ENCODE measurements at regions not wholly inside any gene's neighbourhood (a gene's known extent, or its start where the extent isn't known, plus 50 kb on each side); places are given as distances from the start of the nearest gene placed in this dataset.

DNA sequence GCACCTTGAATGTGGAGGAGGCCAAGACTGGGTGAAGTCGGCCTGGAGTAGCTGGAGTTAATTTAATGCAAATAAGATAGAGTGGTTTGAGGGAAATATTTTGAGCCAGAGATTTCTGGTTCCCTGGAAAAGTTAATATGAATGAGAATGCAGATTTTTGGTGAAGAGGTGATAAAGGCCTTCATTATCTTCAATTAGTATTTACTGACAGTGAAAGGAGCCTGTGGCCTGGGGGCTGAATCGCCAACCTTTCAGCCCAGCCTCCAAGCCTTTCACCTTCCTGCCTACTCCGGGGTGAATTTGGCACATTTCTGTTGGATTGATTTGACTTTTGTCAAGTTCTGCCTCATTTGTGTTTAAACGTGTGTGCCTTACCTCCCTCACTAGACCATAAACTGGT is 147.8 kb downstream of the SOX2 start:
- DNase-seq (ENCODE audit: low read depth in 2 of 2), result no peak

DNA sequence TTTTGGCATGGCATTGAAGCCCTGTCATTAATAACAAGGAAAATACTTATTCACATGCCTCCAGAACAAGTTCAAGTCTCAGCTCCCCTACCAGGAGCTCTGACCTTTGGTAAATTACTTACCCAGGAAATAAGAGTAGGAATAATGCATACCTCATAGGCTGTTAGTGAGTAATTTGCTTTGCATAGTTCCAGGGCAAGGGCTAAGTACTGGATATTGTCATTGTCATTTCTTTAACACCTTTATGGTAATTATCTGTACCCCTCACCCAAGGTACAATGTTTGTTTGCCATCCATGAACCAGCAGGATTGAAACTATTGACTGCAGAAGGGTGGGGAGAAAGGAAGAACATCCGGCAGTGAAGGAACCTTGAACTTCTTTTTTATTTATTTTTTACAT is 148.5 kb downstream of the SOX2 start:
- DNase-seq (ENCODE audit: low read depth in 2 of 2), result no peak

GRCh38 chr3:181862502-181862901 is 150.8 kb downstream of the SOX2 start:
- no peak for DNase-seq (ENCODE audit: low read depth in 2 of 2)

DNA sequence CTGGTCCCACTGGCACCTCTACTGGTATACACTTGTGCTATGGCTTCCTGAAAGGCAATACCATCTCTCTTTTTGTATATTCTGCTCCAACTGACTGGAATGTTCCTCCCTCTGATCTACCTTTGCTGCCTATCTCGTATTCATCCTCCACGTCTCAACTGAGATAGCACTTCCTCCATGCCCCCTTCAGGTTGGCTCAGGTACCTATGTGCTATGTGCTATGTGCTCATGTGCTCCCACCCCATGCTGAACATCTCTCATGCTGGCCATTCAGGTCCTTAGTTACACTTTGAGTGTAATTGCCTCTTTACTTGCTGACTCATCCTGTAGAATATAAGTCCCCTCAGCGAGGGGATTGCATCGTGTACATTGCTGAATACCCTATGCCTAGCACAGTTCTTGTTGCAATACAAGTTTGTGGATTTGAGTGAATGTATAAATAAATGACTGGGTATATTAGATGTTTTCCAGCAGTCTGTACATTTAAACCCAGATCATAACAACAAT is 156.9 kb downstream of the SOX2 start:
- no peak for DNase-seq (ENCODE audit: low read depth in 2 of 2)

DNA sequence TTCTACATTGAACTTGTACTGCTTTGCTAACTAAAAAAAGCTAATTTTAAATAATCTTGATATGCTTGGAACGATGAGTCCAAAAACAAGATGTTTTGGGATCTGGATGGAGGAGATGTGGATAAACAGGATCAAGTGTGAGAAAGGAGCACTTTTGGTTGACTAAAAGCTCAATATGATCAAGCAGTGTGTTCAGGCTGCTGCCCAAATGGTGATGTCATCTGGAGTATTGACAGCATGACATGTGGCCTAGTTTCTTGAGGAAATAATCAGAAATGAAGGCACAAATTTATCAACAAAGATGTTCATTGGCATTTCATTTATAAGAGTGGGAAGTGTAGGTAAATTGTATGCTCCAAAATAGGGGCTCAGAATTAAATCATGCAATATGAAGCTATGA is 161.2 kb downstream of the SOX2 start:
- no peak for DNase-seq (ENCODE audit: low read depth in 2 of 2)

DNA sequence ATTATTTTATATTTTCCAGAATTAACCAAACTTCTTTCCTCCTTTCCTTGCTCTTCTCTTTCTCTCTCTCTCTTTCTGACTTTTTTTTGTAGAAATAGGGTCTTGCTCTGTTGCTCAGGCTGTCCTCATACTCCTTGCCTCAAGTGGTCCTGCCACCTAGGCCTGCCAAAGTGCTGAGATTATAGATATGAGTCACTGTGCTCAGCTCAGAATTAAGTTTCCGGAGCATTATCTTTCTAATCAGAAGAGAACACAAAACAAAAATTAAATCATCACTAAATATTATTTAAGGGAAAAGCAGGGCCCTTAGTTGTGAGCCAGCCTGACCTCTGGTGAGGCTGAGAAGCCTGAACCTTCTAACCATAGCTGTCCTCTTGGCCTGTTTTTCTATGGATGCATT is 168.2 kb downstream of the SOX2 start:
- no peak for DNase-seq (ENCODE audit: low read depth in 2 of 2)

DNA sequence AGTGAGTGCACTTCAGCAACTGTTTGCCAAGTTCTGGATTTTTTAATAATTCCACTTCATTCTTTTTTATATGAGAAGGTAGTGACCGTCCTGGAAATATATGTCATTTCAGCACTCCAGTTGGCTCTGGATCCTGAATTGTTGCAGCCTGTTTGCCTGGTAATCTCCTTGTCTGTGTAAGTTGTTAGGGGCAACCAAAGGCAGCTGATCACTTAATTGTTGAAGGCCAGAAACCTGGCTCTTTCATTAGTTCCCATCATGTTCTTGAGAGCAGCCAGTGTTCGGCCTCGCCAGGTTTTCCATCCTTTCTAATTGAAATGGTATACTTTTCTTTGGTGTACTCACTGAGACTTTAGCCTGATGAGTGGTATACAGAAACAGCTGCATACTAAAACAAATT is 168.6 kb downstream of the SOX2 start:
- no peak for DNase-seq (ENCODE audit: low read depth in 2 of 2)

DNA sequence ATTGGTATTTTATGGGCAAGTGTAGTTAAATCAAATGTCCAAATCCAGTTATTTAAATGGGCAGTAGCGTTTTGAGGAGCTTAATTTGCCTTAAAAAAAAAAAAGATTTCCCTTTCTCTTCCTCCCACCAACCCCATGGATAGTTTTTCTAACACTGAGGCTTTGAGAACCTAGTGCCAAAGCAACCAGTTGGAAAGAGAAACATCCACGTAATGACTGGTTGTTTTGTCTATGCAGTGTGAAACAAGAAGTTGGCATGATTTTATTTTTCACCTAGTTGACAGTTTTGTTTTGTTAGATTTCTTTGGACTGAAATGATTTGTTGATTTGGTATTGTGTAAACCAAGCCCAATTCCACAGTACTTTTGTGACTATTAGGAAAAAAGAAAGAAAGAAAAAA is 170.0 kb downstream of the SOX2 start:
- DNase-seq (ENCODE audit: low read depth in 2 of 2), result no peak

- no peak for DNase-seq (ENCODE audit: low read depth in 2 of 2)
These were observed 174.3 kb downstream of the SOX2 start for GRCh38 chr3:181885868-181886630.

DNA sequence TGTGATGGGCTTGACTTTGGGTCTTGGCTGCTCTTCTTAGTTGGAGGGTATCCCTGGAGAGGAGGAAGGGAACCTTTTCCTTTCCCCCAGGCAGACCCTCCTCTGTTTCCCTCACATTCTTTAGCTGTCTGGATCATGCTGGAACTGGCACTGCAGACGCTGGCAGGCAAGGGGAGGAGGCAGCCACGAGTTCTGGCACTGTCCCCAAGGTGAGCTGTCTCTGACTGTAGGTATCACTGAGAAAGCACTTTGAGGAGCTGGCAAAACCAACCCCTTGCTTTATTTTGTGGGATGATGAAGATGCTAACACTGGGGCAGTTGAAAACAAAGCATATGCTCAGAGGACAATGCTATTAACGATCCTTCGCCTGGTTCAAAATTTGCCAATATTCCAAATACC is 175.0 kb downstream of the SOX2 start:
- no peak for DNase-seq (ENCODE audit: low read depth in 2 of 2)

DNA sequence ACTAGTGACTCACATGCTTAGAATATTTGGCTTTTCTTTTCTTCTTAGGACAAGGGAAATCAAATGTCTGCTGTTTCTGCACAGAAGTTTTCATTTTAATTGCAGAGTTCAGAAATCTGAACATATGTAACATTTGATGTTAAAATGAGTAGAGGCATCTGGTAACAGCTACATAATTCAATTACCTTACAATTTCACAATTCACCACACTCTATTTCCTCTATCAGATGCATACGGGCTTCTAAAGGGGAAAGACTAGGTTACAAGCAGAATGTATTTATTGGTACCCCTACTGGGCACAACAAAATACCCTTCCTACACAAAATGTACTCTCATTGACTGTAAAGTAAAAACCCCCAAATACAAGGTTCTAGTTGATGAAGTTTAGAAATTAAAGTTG is 176.0 kb downstream of the SOX2 start:
- DNase-seq (ENCODE audit: low read depth in 2 of 2), result no peak

DNA sequence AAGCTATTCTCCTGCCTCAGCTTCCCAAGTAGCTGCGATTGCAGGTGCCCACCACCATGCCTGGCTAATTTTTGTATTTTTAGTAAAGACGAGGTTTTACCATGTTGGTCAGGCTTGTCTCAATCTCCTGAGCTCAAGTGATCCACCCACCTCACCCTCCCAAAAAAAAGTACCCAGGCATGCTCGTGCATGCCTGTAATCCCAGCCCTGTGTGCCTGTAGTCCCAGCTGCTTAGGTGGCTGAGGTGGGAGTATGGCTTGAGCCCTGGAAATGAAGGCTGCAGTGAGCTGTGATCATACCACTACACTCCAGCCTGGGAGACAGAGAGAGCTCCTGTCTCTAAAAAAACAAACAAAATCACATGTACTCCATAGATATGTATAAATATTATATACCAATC is 176.5 kb downstream of the SOX2 start:
- no peak for DNase-seq (ENCODE audit: low read depth in 2 of 2)

- DNase-seq (ENCODE audit: low read depth in 2 of 2), result no peak
These were observed 181.1 kb downstream of the SOX2 start for GRCh38 chr3:181892848-181893247.

- DNase-seq (ENCODE audit: low read depth in 2 of 2), result no peak
These were observed 184.9 kb downstream of the SOX2 start for GRCh38 chr3:181896605-181897004.

GRCh38 chr3:181899702-181900101 is 188.0 kb downstream of the SOX2 start:
- no peak for DNase-seq (ENCODE audit: low read depth in 2 of 2)

- no peak for DNase-seq (ENCODE audit: low read depth in 2 of 2)
These were observed 189.9 kb downstream of the SOX2 start for GRCh38 chr3:181901626-181902025.

- no peak for DNase-seq (ENCODE audit: low read depth in 2 of 2)
These were observed 194.6 kb downstream of the SOX2 start for GRCh38 chr3:181906338-181906737.

DNA sequence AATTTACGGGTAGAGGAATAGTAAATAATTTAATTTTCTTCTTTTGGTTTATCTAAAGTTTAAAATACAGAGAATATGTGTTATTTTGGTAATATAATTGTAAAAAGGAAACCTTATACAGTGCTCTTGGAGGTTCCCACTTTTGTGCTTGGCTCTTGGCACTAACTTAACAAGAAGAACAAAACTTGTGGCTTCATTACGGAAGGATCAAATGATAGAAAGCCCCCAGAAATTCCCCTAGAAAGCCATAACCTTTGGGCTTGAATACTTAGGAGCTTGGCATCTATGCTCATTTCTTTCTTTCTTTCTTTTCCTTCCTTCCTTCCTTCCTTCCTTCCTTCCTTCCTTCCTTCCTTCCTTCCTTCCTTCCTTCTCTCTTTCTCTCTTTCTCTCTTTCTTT is 197.5 kb downstream of the SOX2 start:
- DNase-seq (ENCODE audit: low read depth in 2 of 2), result no peak

GRCh38 chr3:181912384-181912783 is 200.7 kb downstream of the SOX2 start:
- DNase-seq (ENCODE audit: low read depth in 2 of 2), result no peak

- no peak for DNase-seq (ENCODE audit: low read depth in 2 of 2)
These were observed 201.5 kb downstream of the SOX2 start for GRCh38 chr3:181913254-181913653.

GRCh38 chr3:181915551-181915950 is 203.8 kb downstream of the SOX2 start:
- DNase-seq (ENCODE audit: low read depth in 2 of 2), result no peak

DNA sequence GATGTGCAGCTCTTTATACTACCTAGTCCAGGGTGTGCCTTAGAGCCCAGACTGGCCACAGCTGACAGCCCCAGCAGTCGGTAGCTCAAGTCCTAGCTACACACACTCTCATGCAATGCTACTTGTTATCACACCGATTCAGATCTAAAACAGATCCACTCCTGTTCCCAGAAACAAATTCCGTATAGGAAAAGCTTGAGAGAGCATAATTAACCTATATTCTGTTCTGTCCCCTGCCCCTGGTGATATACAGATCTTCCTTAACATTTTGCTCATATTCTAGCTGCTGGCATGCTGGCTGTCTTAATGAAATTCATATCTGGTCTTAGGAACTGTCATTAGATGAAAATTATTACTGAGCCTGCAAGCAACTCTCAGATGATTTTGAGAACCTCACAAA is 204.3 kb downstream of the SOX2 start:
- DNase-seq (ENCODE audit: low read depth in 2 of 2), result no peak

DNA sequence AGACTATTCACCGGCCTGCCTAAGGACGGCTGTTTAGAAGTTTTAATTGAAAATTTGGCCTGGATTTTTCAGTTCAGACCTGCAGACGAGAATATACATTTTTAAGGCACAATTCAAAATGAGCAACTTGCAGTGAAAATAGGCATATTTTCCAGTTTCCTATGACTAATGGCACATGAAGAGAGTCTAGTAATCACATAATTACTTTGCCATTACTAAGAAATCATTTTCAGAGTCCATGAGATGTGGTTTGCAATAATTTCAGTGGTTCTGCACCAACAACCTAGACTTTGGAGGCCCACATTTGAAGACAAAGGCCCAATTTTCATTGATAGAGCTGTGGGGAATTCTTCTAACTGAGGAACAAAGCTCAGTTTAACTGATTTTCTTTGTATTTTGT is 205.3 kb downstream of the SOX2 start:
- no peak for DNase-seq (ENCODE audit: low read depth in 2 of 2)

DNA sequence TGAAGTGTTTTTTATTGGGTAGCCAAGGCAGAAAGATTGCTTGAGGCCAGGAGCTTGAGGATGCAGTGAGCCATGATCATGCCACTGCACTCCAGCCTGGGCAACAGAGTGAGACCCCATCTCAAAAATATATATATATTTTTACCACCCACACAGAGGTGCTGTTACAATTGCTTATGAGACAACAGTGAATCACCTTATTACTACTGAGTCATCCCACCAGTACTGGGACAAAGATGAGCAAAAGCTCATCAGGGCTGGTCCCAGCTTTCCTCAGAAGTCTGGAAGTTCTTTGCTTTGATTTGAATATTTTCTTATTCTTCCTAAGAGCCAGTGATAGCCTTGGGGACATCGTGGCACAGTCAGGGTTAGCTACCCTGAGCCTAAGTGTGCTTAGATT is 207.7 kb downstream of the SOX2 start:
- DNase-seq (ENCODE audit: low read depth in 2 of 2), result no peak

All from fibroblast of skin of left quadriceps (primary cell).